ENCODE measurements at regions not wholly inside any gene's neighbourhood (a gene's known extent, or its start where the extent isn't known, plus 50 kb on each side); places are given as distances from the start of the nearest gene placed in this dataset.

DNA sequence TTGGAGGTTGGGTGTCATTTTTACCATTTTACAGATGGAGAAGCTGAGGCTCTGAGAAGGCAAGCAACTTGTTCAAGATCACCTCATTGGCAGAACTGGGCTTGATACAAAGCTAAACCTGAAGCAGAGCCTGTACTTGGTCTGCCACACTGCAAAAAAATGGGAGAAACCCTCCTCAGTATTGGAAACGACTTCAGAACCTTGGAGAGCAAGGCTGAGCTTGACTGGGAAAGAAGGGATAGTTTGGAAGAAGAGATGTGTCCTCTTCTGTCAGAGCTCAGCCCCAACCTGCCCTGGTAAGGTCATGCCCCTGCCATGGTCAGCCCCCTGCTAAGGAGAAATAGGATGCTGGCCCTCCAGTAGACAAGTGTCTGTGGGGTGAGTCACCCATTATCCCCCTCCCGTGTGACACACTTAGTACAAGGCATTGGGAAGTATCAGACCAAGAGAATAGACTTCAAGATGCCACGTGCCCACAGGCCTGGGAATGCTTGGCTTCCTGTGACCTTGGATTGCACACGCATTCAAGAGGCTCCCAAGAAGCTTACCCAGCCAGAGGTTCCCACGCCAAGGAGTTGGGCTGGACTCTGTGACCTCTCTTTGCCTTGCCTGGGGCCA is 56.2 kb upstream of the SMNDC1 start:
- TF ChIP-seq CTCF (IDR thresholded peaks at IDR 0.05) (no peak), EP300 (IDR thresholded peaks at IDR 0.05; ENCODE audit: low read depth) (no peak)
